Peyer's patch (tissue), 4 donors: ENCODE measurements at regions not wholly inside any gene's neighbourhood (a gene's known extent, or its start where the extent isn't known, plus 50 kb on each side); places are given as distances from the start of the nearest gene placed in this dataset.

Experiments used
- DNase-seq, 3 donors: peaks; one replicate each; pipeline ENCODE4 v3.0.0-alpha.2; 2017 to 2019
- H3K27ac ChIP-seq, 4 donors: fragments of 200-600 bp; sonication (generic); one replicate each; pipeline ENCODE4 v1.5.1; 2016 to 2019
- H3K27me3 ChIP-seq, 2 donors: fragments of 200-600 bp; sonication (generic); one replicate each; pipeline ENCODE4 v1.5.1; 2019
- H3K36me3 ChIP-seq, 3 donors: fragments of 200-600 bp; sonication (generic); one replicate each; pipeline ENCODE4 v1.5.1; 2016 to 2019
- H3K4me1 ChIP-seq, 4 donors: fragments of 200-600 bp; sonication (generic); one replicate each; pipeline ENCODE4 v1.5.1; 2016 to 2019
- H3K4me3 ChIP-seq, 4 donors: fragments of 200-600 bp; sonication (generic); 1 replicate in 3 of 4; 2 replicates in 1 of 4; pipeline ENCODE4 v1.5.1; 2016 to 2019; ENCODE audit warnings: mild to moderate bottlenecking in 1 of 4
- H3K9me3 ChIP-seq, 4 donors: fragments of 200-600 bp; sonication (generic); one replicate each; pipeline ENCODE4 v1.5.1; 2016 to 2019; ENCODE audit warnings: mild to moderate bottlenecking in 1 of 4
- POLR2A ChIP-seq, 2 donors: fragments of 450-650 bp; IDR thresholded peaks; one replicate each; pipeline ENCODE4 v1.5.1; 2017; ENCODE audit warnings: antibody characterized with exemption in 2 of 2, mild to moderate bottlenecking in 2 of 2, moderate library complexity in 2 of 2
- TF ChIP-seq, protein P1 (sequence below), 6 experiments: fragments of 450-650 bp in 4 of 6; fragments of 200-600 bp in 2 of 6; sonication (generic) in 1 of 6; IDR thresholded peaks; one replicate each; pipeline ENCODE4 v1.5.1; 2017 to 2019; ENCODE audit warnings: antibody characterized with exemption in 6 of 6, mild to moderate bottlenecking in 3 of 6, moderate library complexity in 1 of 6

DNA sequence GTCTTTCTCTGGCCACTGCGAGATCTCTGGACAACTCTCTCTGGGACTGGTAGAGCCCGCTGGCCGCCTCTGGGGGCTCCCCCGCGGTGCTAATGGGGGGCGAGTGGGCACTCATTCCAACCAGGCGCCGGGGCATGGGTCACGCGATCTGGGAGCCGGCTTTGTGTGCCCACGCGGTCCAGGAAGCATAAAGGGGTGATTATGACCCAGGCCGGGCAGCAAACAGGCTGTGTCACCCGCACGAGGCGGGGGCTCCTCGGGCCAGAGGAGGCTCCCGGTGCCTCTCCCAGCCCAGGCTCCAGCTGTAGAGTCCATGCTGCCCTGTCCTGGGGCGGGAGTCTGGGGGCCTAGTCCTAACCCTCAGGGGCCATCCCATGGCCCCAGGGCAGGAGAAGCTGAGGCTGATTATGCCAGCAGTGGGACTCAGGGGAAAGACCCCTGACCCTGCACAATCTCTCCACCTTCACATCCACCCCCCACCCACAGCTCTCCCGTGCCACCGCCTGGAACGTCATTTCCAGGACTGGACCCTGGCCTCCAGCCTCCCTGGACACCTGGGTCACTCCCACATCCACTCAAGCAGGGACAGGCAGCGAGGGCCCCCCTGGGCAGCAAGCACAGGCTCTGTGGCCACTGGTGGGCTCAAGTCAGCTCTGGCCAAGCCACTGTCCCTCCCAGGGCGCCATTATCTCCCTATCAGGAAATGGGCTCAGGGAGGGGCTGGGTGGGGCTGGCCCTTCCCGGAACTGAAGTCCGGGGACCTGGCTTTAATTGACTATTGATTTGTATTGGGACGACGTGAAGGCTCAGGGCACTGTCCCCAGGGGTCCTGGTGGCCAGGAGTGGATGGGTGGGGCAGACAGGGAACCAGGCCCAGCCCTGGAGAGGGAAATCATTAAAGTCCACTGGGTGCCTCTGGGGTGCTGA lies 50.0 kb downstream of the PTPRS start:
- H3K4me1 ChIP-seq, result peaks cover 0 to 32% (median 11%) of the 10 kb centered on the region in 4 donors
- TF ChIP-seq, protein P1, sequence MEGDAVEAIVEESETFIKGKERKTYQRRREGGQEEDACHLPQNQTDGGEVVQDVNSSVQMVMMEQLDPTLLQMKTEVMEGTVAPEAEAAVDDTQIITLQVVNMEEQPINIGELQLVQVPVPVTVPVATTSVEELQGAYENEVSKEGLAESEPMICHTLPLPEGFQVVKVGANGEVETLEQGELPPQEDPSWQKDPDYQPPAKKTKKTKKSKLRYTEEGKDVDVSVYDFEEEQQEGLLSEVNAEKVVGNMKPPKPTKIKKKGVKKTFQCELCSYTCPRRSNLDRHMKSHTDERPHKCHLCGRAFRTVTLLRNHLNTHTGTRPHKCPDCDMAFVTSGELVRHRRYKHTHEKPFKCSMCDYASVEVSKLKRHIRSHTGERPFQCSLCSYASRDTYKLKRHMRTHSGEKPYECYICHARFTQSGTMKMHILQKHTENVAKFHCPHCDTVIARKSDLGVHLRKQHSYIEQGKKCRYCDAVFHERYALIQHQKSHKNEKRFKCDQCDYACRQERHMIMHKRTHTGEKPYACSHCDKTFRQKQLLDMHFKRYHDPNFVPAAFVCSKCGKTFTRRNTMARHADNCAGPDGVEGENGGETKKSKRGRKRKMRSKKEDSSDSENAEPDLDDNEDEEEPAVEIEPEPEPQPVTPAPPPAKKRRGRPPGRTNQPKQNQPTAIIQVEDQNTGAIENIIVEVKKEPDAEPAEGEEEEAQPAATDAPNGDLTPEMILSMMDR (IDR thresholded peaks at IDR 0.05), result no peak
- TF ChIP-seq POLR2A (IDR thresholded peaks at IDR 0.05), result no peak
- no peak for DNase-seq

GRCh38 chr19:5289060-5289990 lies 51.3 kb downstream of the PTPRS start:
- H3K36me3 ChIP-seq, result no peaks in the 10 kb centered on the region
- no peak for DNase-seq
- H3K27ac ChIP-seq, result no peak overlapping the region
- H3K4me1 ChIP-seq, result peaks cover 0 to 32% (median 11%) of the 10 kb centered on the region in 4 donors
- H3K27me3 ChIP-seq, result no peaks in the 10 kb centered on the region
- no peak overlapping the region for H3K4me3 ChIP-seq
- no peak for TF ChIP-seq POLR2A (IDR thresholded peaks at IDR 0.05)
- TF ChIP-seq, protein P1 (IDR thresholded peaks at IDR 0.05), result no peak
- H3K9me3 ChIP-seq, result no peaks in the 10 kb centered on the region

More for the DNA sequence above, 50.0 kb downstream of the PTPRS start:
- Histone ChIP-seq H3K27ac (no peak overlapping the region), H3K9me3 (no peaks in the 10 kb centered on the region), H3K36me3 (no peaks in the 10 kb centered on the region), H3K4me3 (no peak overlapping the region), H3K27me3 (no peaks in the 10 kb centered on the region)

DNA sequence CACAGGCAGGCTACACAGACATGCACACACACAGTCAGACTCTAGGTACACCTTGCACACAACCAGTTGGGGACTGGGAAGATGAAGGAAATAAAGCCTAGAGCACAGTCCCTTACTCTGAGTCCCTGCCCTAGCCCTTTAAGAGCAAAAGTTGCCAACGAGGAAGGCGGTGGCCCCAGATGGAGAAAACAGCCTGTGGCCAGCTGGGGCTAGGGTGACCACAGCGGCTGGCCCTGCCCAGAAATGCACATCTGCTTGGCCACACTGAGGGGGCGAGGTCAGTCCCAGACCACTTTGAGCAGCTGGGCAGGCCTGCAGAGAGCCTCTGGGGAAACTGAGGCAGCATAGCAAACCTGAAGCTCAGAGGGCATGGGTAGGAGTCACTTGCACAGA lies 52.3 kb downstream of the PTPRS start:
- H3K4me3 ChIP-seq, result no peak overlapping the region
- peaks cover 0 to 25% (median 10%) of the 10 kb centered on the region in 4 donors for H3K4me1 ChIP-seq
- DNase-seq, result no peak
- H3K27me3 ChIP-seq, result no peaks in the 10 kb centered on the region
- no peaks in the 10 kb centered on the region for H3K36me3 ChIP-seq
- H3K27ac ChIP-seq, result peak overlapping the region in 1 of 4 donors; percentile 19
- no peak for TF ChIP-seq POLR2A (IDR thresholded peaks at IDR 0.05)
- TF ChIP-seq, protein P1 (IDR thresholded peaks at IDR 0.05), result no peak
- H3K9me3 ChIP-seq, result no peaks in the 10 kb centered on the region

DNA sequence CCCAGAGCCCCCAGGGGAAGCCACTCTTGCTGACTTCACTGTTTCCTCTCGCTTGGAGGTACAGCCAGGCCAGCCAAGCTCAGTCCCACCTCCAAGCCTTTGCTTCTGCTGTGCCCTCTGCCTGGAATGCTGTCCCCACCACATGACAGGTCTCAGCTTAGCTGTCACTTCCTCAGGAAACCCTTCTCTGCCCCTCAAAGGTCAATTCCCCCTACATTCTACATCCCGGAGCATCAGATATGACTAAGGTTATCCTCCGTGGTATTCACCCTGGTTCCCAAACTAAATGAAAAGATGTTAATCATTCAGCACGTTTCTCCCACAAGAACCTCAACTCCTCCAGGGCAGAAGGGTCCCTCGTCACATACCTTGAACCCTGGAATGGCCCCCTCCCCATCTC lies 53.5 kb downstream of the PTPRS start:
- no peak for DNase-seq
- Histone ChIP-seq H3K4me1 (peaks cover 0 to 12% (median 3%) of the 10 kb centered on the region in 4 donors), H3K27ac (no peak overlapping the region), H3K9me3 (no peaks in the 10 kb centered on the region), H3K36me3 (no peaks in the 10 kb centered on the region), H3K4me3 (no peak overlapping the region), H3K27me3 (no peaks in the 10 kb centered on the region)
- TF ChIP-seq POLR2A (IDR thresholded peaks at IDR 0.05), result no peak
- TF ChIP-seq, protein P1 (IDR thresholded peaks at IDR 0.05), result no peak

DNA sequence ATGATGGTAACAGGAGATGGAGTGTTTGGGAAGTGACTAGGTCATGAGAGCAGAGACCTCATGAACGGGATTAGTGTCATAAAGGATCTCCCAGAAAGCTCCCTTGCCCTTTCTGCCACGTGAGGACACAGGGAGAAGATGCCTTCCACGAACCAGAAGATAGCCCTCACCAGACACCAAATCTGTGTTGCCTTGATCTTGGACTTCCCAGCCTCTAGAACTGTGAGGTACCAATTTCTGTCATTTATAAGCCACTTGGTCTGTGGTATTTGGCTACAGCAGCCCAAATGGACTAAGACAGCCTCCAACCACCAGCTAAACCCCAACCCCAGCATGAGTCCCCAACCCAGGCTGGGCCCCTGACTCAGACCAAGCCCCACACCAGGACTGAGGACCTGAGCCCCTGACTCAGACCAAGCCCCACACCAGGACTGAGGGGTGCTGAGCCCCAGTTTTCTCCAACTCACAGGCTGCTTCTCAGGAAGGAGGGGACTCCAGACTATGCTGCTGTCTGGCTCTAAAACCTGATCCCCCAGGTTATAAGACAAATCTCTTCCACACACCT lies 54.1 kb downstream of the PTPRS start:
- TF ChIP-seq, protein P1 (IDR thresholded peaks at IDR 0.05), result no peak
- TF ChIP-seq POLR2A (IDR thresholded peaks at IDR 0.05), result no peak
- H3K27me3 ChIP-seq, result no peaks in the 10 kb centered on the region
- no peaks in the 10 kb centered on the region for H3K36me3 ChIP-seq
- peaks cover 0 to 7% (median 0%) of the 10 kb centered on the region in 4 donors for H3K4me1 ChIP-seq
- no peak overlapping the region for H3K4me3 ChIP-seq
- H3K9me3 ChIP-seq, result no peaks in the 10 kb centered on the region
- DNase-seq, result no peak
- H3K27ac ChIP-seq, result no peak overlapping the region
